WERI-Rb-1 (cell line): ENCODE measurements at regions not wholly inside any gene's neighbourhood (a gene's known extent, or its start where the extent isn't known, plus 50 kb on each side); places are given as distances from the start of the nearest gene placed in this dataset.

Experiments used
- DNase-seq: peaks from one replicate; pipeline ENCODE4 v3.0.0-alpha.2; 2020
- H3K27ac ChIP-seq: fragments of 250-450 bp; sonication (Bioruptor Pico); 2 replicates; pipeline ENCODE4 v1.5.1; 2020; ENCODE audit warnings: mild to moderate bottlenecking, moderate library complexity
- H3K27me3 ChIP-seq: fragments of 250-450 bp; sonication (Bioruptor Pico); 2 replicates; pipeline ENCODE4 v1.5.1; 2021; ENCODE audit warnings: mild to moderate bottlenecking, low read depth, moderate library complexity; ENCODE audit not compliant: insufficient read depth, severe bottlenecking
- H3K36me3 ChIP-seq: fragments of 250-450 bp; sonication (Bioruptor Pico); 2 replicates; pipeline ENCODE4 v1.5.1; 2020; ENCODE audit warnings: mild to moderate bottlenecking, moderate library complexity
- H3K4me3 ChIP-seq: 2 replicates; pipeline ENCODE4 v1.5.1; 2011; ENCODE audit warnings: low read depth, mild to moderate bottlenecking, control low read depth, low read length
- H3K9me3 ChIP-seq: fragments of 250-450 bp; sonication (Bioruptor Pico); 2 replicates; pipeline ENCODE4 v1.5.1; 2021; ENCODE audit warnings: mild to moderate bottlenecking, moderate library complexity; ENCODE audit not compliant: severe bottlenecking
- CTCF ChIP-seq: IDR thresholded peaks from 2 replicates; pipeline ENCODE4 v1.5.1; 2011; ENCODE audit warnings: low read depth, mild to moderate bottlenecking, control low read depth, inconsistent platforms, low read length

GRCh38 chr2:156129227-156129626, 203.3 kb downstream of the NR4A2 start:
- H3K36me3 ChIP-seq = no peaks in the 10 kb centered on the region
- no peak for TF ChIP-seq CTCF
- DNase-seq = no peak
- H3K27ac ChIP-seq = no peak overlapping the region
- H3K9me3 ChIP-seq = no peaks in the 10 kb centered on the region
- H3K27me3 ChIP-seq = no peaks in the 10 kb centered on the region
- no peak overlapping the region for H3K4me3 ChIP-seq

- no peaks in the 10 kb centered on the region for H3K9me3 ChIP-seq
- no peaks in the 10 kb centered on the region for H3K36me3 ChIP-seq
- H3K27me3 ChIP-seq = no peaks in the 10 kb centered on the region
- no peak for TF ChIP-seq CTCF
- no peak for DNase-seq
- no peak overlapping the region for H3K27ac ChIP-seq
- no peak overlapping the region for H3K4me3 ChIP-seq
Measured at GRCh38 chr2:156125018-156125417, 207.5 kb downstream of the NR4A2 start.

GRCh38 chr2:156124458-156124857, 208.1 kb downstream of the NR4A2 start:
- no peak for TF ChIP-seq CTCF

GRCh38 chr2:156118753-156119416, 213.6 kb downstream of the NR4A2 start:
- no peak for TF ChIP-seq CTCF
- no peaks in the 10 kb centered on the region for H3K9me3 ChIP-seq
- H3K27me3 ChIP-seq = no peaks in the 10 kb centered on the region
- no peak overlapping the region for H3K27ac ChIP-seq
- H3K4me3 ChIP-seq = no peak overlapping the region
- DNase-seq = no peak
- no peaks in the 10 kb centered on the region for H3K36me3 ChIP-seq

More at GRCh38 chr2:156124458-156124857, 208.1 kb downstream of the NR4A2 start:
- no peaks in the 10 kb centered on the region for H3K27me3 ChIP-seq
- no peaks in the 10 kb centered on the region for H3K36me3 ChIP-seq
- no peak overlapping the region for H3K27ac ChIP-seq
- DNase-seq = no peak
- no peaks in the 10 kb centered on the region for H3K9me3 ChIP-seq
- no peak overlapping the region for H3K4me3 ChIP-seq

GRCh38 chr2:156116113-156116512, 216.4 kb downstream of the NR4A2 start:
- H3K36me3 ChIP-seq = no peaks in the 10 kb centered on the region
- no peak overlapping the region for H3K27ac ChIP-seq
- no peak overlapping the region for H3K4me3 ChIP-seq
- no peaks in the 10 kb centered on the region for H3K27me3 ChIP-seq
- H3K9me3 ChIP-seq = no peaks in the 10 kb centered on the region
- no peak for TF ChIP-seq CTCF
- no peak for DNase-seq

GRCh38 chr2:156115338-156115737, 217.2 kb downstream of the NR4A2 start:
- H3K27me3 ChIP-seq = no peaks in the 10 kb centered on the region
- DNase-seq = no peak
- H3K36me3 ChIP-seq = no peaks in the 10 kb centered on the region
- no peak for TF ChIP-seq CTCF
- H3K9me3 ChIP-seq = no peaks in the 10 kb centered on the region
- no peak overlapping the region for H3K4me3 ChIP-seq
- H3K27ac ChIP-seq = no peak overlapping the region
